Dedifferentiated amniotic fluid mesenchymal stem cell (primary cell): ENCODE measurements at regions not wholly inside any gene's neighbourhood (a gene's known extent, or its start where the extent isn't known, plus 50 kb on each side); places are given as distances from the start of the nearest gene placed in this dataset.
"Not testable (repeated sequence)": the region's sequence is repeated elsewhere in the genome, so short reads cannot be mapped to it uniquely, and the experiment has no call there.

ENCODE experiments used
- DNase-seq: peaks from one replicate; pipeline ENCODE4 v3.0.0-alpha.2; 2016; ENCODE audit errors: extremely low spot score

DNA sequence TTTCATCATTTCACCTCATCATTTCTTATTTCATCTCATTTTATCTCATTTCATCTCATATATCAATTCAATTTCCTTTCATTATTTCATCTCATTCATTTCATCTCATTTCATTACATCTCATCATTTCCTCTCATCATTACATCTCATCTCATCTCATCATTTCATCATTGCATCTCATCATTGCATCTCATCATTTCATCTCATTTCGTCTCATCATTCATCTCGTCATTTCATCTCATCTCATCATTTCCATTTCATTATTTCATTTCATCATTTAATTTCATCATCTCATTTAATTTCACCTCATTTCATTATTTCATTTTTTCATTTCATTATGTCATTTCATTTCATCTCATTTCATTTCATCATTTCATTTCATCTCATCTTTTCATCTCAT, 168.5 kb upstream of the FAM72C start:
- not testable (repeated sequence) for DNase-seq

DNA sequence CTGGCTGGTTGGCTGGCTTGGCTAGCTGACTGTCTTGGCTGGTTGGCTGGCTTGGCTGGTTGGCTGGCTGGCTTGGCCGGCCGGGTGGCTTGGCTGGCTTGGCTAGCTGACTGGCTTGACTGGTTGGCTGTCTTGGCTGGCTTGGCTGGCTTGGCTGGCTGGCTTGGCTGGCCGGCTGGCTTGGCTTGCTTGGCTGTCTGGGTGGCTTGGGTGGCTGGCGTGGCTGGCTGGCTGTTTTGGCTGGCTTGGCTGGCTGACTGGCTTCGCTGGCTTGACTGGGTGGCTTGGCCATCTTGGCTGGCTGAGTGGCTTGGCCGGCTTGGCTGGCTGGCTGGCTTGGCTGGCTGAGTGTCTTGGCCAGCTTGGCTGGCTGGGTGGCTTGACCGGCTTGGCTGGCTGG, 133.2 kb upstream of the FAM72C start:
- DNase-seq, result not testable (repeated sequence)

DNA sequence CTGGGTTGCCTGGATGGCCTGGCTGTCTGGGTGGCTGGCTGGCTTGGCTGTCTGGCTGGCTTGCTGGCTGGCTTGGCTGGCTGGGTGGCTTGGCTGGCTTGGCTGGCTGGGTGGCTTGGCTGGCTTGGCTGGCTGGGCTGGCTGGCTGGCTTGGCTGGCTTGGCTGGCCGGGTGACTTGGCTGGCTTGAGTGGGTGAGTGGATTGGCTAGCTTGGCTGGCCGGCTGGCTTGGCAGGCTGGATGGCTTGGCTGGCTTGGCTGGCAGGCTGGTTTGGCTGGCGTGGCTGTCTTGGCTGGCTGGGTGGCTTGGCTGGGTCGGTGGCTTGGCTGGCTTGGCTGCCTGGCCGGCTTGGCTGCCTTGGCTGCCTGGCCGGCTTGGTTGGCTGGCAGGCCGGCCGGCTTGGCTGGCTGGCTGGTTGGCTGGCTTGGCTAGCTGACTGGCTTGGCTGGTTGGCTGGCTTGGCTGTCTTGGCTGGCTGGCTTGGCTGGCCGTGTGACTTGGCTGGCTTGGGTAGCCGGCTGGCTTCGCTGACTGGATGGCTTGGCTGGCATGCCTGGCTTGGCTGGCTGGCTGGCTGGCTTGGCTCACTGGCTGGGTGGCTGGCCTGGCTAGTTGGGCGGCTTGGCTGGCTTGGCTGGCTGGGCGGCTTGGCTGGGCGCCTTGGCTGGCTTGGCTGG, 132.4 kb upstream of the FAM72C start:
- peak; percentile 16 for DNase-seq

DNA sequence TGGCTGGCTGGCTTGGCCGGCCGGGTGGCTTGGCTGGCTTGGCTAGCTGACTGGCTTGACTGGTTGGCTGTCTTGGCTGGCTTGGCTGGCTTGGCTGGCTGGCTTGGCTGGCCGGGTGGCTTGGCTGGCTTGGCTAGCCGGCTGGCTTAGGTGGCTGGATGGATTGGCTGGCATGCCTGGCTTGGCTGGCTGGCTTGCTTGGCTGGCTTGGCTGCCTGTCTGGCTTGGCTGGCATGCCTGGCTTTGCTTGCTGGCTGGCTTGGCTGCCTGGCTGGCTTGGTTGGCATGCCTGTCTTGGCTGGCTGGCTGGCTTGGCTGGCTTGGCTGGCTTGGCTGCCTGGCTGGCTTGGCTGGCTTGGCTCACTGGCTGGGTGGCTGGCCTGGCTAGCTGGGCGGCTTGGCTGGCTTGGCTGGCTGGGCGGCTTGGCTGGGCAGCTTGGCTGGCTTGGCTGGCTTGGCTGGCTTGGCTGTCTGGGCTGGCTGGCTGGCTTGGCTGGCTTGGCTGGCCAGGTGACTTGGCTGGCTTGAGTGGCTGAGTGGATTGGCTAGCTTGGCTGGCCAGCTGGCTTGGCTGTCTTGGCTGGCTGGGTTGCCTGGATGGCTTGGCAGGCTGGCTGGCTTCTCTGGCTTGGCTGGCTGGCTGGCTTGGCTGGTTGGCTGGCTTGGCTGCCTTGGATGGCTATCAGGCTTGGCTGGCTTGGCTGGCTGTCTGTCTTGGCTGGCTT, 131.5 kb upstream of the FAM72C start:
- peak; percentile 14 for DNase-seq

DNA sequence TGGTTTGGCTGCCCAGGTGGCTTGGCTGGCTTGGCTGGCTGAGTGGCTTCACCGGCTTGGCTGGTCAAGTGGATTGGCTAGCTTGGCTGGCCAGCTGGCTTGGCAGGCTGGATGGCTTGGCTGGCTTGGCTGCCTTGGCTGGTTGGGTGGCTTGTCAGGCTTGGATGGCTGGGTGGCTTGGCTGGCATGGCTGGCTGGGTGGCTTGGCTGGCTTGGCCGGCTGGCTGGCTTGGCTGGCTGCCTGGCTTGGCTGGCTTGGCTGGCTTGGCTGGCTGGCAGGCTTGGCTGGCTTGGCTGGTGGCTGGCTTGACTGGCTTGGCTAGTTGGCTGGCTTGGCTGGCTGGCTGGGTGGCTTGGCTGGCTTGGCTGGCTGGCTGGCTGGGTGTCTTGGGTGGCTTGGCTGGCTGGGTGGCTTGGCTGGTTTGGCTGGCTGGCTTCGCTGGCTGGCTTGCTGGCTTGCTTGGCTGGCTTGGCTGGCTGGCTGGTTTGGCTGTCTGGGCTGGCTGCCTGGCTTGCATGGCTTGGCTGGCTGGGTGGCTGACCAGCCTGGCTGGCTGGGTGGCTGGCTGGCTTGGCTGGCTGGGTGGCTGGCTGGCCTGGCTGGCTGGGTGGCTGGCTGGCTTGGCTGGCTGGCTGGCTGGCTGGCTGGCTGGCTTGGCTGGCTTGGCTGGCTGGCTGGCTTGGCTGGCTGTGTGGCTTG, 130.4 kb upstream of the FAM72C start:
- not testable (repeated sequence) for DNase-seq

DNA sequence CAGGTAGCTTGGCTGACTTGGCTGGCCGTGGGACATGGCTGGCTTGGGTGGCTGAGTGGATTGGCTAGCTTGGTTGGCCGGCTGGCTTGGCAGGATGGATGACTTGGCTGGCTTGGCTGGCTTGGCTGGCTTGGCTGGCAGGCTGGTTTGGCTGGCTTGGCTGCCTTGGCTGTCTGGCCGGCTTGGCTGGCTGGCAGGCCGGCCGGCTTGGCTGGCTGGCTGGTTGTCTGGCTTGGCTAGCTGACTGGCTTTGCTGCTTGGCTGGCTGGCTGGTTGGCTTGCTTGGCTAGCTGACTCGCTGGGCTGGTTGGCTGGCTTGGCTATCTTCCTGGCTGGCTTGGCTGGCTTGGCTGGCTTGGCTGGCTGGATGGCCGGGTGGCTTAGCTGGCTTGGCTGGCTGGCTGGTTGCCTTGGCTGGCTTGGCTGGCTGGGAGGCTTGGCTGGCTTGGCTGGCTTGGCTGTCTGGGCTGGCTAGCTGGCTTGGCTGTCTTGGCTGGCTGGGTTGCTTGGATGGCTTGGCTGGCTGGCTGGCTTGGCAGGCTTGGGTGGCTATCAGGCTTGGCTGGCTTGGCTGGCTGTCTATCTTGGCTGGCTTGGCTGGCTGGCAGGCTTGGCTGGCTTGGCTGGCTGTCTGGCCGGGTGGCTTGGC, 129.7 kb upstream of the FAM72C start:
- DNase-seq, result peak; percentile 14

DNA sequence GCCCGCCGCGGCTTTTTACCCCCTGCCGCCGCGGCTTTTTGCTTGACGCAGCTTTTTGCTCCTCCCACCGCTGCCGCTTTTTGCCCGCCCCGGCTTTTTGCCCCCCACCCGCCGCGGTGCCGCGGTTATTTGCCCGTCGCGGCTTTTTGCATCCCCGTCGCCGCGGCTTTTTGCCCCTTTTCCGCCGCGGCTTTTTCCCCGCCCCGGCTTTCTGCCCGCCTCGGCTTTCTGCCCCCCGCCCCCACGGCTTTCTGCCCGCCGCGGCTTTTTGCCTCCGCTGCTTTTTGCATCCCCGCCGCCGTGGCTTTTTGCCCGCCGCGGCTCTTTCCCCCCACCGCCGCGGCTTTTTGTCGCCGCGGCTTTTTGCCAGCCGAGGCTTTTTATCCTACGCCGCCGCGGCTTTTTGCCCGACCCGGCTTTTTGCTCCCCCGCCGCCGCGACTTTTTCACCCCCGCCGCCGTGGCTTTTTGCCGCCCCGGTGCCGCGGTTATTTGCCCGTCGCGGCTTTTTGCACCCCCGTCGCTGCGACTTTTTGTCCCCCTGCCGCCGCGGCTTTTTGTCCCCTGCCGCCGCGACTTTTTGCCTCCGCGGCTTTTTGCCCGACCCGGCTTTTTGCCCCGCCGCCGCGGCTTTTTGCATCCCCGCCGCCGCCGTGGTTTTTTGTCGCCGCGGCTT, 105.5 kb upstream of the FAM72C start:
- not testable (repeated sequence) for DNase-seq

DNA sequence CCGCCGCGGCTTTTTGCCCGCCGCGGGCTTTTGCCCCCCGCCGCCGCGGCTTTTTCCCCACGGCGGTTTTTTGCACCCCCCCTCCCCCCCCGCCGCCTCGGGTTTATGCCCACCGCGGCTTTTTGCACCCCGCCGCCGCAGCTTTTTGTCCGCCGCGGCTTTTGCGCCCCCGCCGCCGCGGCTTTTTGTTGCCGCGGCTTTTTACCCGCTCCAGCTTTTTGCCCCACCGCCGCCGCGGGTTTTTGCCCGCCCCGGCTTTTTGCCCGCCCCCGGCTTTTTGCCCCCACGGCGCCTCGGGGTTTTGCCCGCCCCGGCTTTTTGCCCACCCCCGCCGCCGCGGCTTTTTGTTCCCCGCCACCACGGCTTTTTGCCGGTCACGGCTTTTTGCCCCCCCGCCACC, 104.9 kb upstream of the FAM72C start:
- DNase-seq, result not testable (repeated sequence)

DNA sequence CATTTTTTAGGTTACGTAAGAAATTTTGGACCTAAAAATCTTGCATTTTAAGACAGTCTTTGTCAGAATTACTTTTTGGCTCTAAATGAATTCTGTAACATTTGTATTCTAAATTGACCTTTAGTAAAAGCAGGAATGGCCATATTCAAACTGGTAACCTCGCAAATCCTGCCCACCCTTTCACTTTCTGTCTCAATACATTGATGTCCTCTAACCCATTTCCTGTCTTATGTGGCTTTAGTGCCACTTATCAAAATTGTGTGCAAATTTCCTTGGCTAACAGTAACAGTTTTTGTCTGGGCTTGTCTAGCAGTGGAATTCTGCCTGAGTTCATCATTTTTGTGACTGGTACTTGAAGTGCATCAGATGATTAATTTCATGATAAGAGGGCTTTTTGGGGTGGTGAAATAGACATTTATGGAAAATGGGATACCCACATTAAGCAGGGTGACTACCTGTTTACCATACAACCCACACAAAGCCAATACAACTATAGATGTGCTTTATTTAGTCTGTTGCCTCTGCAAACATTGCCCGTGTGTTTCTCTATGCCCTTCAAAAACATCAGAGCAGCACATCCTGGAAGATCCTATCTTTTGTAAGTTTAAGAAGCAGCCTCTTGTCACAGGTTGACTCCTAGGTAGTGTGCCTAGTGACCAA, 98.7 kb upstream of the FAM72C start:
- DNase-seq, result not testable (repeated sequence)

DNA sequence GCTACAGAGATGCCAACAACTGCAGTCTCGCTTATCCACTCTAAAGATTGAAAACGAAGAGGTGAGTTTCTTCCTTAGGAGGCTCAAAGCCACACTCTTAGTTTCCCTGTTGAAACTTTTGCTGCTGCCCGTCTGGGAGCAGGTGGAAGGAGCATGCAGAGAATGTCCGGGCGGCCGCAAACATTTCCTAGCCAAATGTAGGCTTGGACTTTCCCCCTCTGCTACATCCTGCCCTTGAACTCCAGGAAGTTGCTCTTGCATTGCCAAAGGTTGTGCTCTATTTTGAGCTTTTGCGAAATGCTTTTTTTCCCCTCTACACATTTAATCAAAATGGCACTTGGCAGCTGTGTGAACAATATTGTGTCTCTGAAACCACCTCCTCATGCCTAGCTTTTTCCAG, 95.3 kb upstream of the FAM72C start:
- not testable (repeated sequence) for DNase-seq

DNA sequence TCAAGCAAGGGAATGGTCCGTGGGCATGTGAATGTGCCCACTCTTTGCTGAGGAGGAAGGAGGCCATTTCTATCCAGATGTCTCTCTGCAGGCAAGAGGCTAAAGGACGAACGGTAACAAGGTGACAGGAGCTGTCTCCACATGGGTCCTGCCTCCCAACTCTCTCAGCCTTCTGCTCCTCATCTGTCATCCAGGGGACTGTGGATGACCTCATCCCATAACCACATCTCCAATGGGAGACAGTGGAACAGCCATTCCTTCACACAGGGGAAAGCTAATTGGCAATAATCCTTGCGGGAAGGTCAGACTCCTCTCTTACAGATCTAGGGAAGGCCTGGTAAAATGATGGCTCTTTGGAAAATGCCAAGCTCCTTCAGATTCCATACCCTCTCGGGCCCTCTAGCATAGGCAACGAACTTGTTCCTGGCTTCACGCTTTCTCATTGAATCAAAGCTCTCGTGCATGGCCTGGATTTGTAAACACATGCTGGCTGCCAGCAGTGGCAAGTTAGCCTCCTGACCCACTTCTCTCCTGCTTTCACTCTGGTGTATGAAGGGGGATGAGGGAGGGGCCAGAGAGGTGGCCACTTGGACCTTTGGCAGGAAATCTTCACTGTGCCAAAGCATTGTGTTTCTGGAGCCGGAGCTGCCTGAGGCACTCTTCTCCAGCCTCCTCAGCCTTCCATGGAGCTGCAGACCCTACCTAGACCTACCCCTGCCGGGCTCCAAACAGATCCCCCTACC, 94.5 kb upstream of the FAM72C start:
- DNase-seq, result not testable (repeated sequence)

DNA sequence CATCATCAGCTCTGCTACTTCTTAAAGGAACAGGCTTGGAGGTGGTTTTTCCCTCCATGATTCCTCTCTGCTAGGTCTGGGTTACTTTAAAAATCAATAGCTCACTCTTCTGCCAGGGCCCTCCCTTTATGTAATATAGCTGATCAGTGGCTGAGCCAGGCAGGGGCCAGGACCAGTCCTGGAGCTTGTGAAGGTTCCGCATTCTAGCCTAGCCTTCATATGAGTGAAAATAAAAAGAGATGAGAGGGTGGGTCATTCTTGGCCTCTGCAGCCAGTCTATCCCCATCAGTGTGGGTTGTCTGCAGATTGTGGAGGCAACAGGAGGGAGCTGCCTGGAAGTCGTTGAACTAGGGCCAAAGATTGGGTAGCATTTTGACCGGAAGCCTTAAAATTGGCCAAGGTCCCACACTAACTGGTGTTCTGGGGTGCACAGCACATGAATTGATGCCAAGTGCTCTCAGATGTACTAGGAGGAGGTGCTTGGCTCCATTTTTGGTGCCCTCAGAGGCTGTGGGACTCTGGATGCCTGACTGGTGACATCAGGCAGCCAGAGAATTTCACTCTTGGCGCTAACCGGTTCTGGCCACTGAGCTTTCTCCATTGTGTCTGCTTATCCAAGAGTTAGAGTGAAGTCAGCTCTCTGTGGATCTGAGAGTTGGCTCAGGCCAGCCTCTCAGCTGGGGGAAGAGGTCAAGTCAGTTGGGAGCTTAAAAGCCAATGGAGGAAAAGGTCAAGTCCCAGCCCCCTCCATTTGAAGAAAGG, 93.7 kb upstream of the FAM72C start:
- DNase-seq, result not testable (repeated sequence)

DNA sequence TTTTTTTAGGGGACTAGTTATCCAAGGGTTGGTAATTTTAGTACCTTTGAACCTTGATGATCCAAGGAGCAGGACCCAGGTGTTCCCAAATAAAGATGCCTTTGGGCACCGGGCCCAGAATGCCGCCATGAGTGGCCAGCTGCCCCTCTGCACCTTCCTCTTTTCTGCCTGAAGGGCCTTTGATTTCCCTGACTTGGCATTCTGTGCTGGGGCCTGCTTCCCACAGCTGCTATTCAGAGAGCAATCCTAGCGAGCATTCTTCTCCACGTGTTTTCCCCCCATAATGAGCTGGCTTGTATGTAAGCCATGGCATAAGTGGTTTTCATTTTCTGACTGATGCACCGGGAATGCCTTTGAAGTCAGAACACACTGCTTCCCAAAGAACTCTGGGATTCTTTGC, 77.6 kb upstream of the FAM72C start:
- DNase-seq, result not testable (repeated sequence)

DNA sequence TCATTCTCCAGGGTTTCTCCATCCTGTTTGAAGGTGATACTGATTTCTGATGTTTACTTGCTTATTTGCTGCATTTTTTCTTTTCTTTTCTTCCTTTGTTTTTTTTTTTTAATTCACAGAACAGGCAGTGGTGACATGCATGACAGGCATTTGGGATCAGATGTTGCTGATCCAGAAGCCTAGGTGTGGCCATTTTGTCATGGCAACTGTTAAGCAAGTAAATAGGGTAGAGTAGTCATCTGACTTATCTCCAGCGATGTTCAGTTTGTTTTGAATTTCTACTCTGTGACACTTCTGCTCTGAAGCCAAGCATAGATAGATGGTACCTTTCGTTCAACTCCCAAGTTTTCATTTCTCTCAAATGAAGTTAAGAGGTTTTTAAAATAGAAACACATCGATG, 74.9 kb upstream of the FAM72C start:
- not testable (repeated sequence) for DNase-seq

DNA sequence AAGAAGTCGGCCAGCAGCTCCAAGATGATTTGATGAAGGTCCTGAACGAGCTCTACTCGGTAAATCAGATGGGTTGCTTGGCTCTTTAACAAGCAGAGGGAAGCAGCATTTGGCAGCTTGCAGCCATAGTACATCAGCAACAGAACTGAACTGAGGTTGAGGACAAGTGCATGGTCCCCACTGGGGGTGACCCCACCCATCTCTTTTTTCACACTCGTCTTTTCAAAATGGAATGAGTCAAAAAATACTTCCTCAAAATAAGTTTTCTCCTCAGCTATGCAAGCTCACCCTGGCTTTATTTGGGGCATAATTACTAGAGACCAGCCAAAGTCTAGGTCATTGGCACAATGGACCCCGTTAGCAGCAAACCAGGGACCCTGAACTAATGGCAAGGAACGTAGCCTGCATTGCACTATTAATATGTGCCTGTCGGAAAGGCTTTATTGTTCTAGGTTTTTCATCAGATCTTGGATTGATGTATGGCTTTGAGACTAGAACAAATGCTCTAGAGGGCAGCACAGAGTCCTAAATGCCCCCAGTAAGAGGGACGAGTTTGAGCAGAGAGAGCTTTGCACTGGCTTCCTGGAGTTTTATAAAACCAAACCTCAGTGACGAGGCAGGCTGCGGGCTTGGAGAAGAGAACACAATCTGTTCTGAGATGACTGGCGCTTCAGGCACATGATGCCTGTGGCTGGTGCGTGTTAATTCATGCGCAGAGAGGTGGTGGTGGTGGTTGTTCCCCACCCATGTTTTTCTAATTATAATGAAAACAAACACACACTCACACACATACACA, 74.2 kb upstream of the FAM72C start:
- DNase-seq, result peak; percentile 54

DNA sequence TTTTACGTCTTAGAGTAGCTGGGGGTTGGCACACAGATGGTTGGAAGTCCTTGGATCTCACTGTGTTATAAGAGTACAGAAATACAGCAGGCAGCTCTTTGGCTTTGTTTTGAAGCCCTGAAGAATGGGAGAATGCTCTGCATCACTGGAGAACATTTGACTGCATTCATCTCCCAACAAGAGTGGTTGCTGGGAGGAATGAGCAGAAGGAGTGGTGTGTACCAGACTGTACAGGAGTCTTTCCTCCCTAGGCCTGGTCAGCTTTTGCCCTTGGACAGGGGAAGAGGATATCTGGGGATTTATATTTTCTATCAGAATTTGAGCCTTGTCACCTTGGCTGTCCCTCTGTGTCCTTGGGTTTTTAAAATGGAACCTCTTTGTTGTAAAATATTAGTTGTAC, 70.5 kb upstream of the FAM72C start:
- not testable (repeated sequence) for DNase-seq

DNA sequence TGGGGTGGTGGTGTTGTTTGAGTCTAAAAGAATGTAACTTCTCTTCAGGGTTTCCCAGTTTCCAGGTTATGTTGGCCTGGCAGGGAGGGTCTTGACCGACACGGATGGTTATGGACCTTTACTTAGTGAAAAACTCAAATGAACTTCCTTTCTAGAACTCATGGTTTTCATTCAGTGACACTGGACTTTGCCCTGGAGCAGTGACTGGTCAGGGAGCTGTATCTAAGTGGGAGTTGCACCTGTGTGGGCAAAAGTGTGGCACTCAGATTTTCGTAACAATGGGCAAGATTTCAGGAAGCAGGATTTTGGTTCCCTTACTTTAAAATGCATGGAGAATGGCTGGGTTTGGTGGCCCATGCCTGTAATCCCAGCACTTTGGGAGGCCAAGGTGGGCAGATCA, 68.5 kb upstream of the FAM72C start:
- DNase-seq, result not testable (repeated sequence)

DNA sequence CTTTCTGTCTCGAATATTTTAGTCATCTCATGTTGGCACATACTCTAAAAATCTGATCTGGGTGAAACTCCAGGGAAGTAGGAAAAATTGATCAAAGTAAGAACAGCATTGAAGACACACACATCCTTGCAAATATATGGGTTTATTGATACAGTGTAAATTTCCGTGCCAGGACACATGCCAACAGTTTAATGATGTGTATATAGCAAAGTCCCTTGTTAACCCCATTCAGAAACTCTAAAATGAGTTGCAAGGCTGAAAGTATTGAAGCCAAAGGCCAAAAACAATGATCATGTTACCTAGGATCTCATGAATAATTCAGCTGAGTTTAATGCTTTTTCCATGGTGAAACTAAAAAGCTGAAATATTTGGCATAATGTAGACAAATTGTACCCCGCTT, 62.3 kb upstream of the FAM72C start:
- not testable (repeated sequence) for DNase-seq

DNA sequence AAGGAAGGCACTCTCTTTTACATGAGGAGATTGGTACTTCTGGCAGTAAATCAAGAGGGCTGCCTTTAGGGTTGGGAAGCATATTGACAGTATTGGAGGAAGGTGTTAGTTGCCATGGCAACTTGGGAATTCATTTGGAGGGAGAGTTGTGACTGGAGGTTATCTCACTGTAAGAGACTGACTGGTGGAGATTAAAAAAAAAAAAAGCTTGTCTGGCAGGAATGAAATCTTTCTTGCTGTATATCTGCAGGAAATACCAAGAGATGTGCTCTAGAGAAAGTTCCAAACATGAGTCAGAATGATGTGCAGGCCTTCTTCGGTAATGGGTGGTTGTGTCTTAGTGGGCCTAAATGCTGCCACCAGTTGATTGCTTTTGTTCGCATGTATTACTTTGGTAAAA, 59.8 kb upstream of the FAM72C start:
- not testable (repeated sequence) for DNase-seq
